ENCODE measurements at regions not wholly inside any gene's neighbourhood (a gene's known extent, or its start where the extent isn't known, plus 50 kb on each side); places are given as distances from the start of the nearest gene placed in this dataset.

DNA sequence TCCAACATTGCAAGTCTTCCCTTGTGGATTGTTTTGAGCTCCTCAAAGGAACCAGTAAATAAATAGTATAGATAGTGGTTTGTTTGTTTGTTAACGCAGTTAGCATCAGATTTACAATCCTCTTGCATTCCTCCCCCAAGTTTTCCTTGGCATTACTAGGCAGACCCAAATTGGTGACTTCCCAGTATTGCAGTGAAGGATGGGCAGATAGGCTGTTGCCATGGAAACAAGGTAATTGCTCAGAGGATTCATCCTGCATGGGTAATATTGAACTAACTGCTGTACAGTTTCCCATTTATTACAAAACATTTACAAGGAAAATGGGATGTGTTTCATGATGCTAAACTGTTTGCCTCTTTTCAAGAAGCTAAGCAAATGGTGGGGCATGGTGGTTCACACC is 477.2 kb downstream of the EPM2A start:
- no peak for DNase-seq (ENCODE audit: low spot score in 2 of 2)
- ATAC-seq = no peak
- no peak overlapping the region for H3K27ac Mint-ChIP-seq
- H3K36me3 Mint-ChIP-seq = no peaks in the 10 kb centered on the region
- no peaks in the 10 kb centered on the region for H3K9me3 Mint-ChIP-seq

DNA sequence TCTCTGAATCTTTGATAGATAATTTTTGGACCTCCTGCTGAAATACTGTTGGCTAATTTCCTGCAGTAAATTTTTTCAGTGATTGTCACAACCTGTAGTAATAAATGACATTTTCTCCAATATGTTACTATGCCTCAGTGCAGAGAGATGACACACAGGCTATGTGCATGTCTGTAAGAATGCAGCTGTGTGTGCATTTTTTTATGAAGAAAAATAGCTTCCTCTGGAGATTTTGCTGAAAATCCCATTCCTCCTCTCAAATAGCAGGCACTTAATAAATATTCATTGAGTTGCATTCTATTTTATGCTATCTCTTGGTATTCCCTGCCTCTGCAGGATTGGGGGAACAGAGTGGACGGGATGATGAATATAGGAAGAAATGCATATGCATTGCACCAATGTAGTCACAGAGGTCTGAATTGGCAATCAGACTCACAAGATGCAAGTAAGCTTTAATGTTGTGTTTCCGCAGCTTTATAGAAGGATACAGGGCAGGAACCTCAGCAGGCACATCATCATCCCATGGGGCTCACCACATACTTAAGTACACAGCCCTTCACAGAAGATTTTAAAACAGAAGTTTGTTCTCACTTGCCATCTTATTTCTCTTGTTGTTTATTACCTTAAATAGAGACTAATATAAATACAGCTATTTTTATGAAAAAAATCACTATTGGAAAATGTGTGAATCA is 474.7 kb downstream of the EPM2A start:
- no peak for DNase-seq (ENCODE audit: low spot score in 2 of 2)
- no peaks in the 10 kb centered on the region for H3K36me3 Mint-ChIP-seq
- H3K27ac Mint-ChIP-seq = no peak overlapping the region
- ATAC-seq = no peak
- no peaks in the 10 kb centered on the region for H3K9me3 Mint-ChIP-seq

DNA sequence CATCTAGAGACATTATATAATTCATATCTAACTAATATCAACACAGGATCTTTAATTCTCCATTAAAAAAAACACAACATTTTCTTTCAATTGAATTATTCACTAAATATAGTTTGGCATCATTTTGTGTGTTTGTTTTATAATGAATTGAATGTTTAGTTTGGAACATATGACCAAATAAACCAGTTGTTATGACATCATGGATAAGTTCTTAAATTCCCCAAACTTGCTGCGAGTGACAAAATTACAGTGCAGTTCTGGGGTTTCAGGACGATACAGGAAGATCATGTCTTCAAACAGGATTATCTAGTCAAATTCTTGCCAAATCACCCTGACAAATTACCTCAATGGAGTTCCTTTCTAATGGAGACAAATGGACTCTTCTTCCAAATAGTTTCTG is 473.6 kb downstream of the EPM2A start:
- ATAC-seq = no peak
- Mint-ChIP-seq H3K9me3 (no peaks in the 10 kb centered on the region), H3K36me3 (no peaks in the 10 kb centered on the region), H3K27ac (no peak overlapping the region)
- DNase-seq (ENCODE audit: low spot score in 2 of 2) = no peak

DNA sequence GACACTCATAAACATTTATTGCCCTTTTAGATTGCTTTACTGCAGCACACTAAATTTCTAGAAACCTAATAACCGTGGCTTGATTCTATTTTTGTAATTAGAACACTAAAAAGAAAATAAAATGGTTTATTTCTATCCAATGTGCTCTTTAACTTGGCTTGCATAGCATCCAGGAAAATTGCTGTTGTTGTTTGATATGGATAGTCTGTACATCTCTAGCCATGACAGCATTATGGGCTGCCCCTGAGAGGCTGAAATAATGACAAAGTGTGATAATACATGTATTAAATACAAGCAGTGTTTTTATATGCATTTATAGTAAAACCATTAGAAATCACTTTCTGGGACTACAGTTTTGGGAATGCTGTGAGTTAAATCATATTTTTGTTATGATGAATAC is 472.5 kb downstream of the EPM2A start:
- DNase-seq (ENCODE audit: low spot score in 2 of 2) = no peak

DNA sequence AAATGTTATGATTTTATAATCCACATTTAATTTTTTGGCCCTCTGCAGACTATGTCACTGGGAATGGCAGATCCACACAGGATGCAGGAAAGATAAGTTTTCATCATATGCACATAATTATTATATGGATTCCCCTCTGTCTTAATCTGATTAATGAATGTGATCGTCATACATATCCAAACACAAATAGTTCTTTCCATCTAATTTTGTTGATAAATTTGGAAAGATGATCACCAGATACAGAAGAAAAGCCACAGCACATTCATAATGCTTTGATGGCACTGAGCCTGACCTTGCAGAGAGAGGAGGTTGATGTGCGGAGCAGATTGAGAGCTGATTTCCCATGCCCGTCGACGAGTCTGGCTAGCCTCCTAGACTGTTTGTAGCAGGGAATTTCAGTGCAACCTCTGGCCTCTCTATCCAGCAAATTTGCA is 471.5 kb downstream of the EPM2A start:
- no peaks in the 10 kb centered on the region for H3K36me3 Mint-ChIP-seq
- ATAC-seq = no peak
- no peak for DNase-seq (ENCODE audit: low spot score in 2 of 2)
- H3K9me3 Mint-ChIP-seq = no peaks in the 10 kb centered on the region
- H3K27ac Mint-ChIP-seq = no peak overlapping the region

More for the DNA sequence above, 472.5 kb downstream of the EPM2A start:
- Mint-ChIP-seq H3K36me3 (no peaks in the 10 kb centered on the region), H3K9me3 (no peaks in the 10 kb centered on the region), H3K27ac (no peak overlapping the region)
- no peak for ATAC-seq

DNA sequence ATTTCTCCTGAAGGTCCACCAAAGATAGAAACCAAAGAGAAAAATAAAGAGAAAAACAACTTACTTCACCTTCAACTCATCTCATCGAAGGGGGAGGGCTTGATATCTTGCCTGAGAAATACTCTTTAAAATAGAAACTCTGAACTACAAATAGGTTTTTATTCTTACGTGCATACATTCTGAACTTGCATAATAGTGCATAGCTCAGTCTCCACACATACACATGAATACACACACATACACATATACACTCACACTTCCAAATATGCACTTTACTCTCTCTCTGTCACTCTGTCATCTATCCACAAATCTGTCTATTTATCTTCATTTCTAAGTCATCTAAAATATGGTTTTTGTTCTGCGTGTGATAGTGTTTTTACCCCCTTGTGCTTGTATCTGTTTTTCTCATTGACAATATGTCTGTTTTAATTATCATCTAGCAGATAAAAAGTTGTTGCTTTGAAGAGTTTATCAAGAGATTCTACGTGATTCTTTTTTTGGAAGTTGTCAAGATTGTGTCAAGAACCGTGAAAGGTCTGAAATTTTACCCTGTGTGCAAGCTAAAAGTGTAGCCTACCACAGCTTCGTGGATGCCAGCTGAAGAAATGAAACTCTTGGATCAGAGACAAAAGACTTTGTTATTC is 468.8 kb downstream of the EPM2A start:
- no peak overlapping the region for H3K27ac Mint-ChIP-seq

DNA sequence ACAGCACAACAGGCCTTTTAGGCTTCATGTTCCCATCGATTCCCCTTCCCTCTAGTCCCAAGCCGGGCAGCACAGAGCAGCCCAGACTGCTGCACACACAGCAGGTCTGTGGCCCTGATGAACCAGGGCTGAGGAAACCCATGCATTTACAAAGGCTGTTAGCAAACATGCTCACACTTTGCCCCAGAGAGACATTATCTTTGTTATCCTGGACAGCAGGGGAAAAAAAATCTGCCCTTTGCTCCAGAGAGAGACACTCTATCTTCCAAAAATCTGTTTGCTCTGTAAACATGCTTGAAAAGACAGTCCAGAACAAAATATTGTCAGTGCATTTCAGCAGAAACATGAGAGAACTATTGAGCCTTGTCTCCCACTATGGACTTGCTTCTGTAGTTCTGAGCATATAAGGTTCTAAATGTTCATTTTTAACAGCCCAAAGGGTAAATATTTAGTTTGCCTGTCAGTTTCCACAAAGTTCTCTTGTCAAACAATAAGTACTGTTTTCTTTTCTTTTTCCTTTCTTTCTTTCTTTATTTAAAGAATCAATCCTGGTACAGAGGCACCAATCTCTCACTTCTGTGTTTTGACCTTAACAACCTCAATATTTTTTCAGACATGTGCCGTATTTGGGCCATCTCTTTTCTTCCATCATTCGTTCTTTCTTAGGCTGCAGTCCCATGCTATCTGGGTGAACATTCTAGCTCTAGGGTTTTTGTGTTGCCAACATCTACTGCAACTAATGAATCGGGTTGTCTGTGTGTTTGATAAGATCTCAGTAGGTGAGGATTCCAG is 468.0 kb downstream of the EPM2A start:
- H3K27ac Mint-ChIP-seq = no peak overlapping the region

More for the DNA sequence above, 468.8 kb downstream of the EPM2A start:
- DNase-seq (ENCODE audit: low spot score in 2 of 2) = no peak
- ATAC-seq = no peak
- Mint-ChIP-seq H3K36me3 (no peaks in the 10 kb centered on the region), H3K9me3 (no peaks in the 10 kb centered on the region)

DNA sequence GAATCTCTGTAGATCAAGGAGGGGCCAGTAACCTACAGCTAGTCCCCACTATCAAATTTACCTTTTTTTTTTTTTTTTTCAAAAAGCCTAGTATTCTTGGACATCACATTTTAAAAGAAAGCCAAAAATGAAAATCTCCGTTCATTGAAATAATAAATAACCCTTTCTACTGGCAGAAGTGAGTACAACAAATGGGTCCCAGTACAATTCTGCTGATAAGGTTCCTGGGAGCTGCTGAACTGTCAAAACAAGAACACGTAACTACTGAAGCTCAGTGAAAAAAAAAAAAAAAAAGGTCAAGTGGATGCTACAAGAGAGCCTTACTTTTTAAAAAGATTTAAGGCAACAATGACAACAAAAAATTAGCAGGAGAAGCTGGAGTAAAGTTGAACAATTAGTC is 464.9 kb downstream of the EPM2A start:
- Mint-ChIP-seq H3K27ac (no peak overlapping the region), H3K9me3 (no peaks in the 10 kb centered on the region)

More for the DNA sequence above, 468.0 kb downstream of the EPM2A start:
- Mint-ChIP-seq H3K36me3 (no peaks in the 10 kb centered on the region), H3K9me3 (no peaks in the 10 kb centered on the region)
- DNase-seq (ENCODE audit: low spot score in 2 of 2) = no peak
- ATAC-seq = no peak

DNA sequence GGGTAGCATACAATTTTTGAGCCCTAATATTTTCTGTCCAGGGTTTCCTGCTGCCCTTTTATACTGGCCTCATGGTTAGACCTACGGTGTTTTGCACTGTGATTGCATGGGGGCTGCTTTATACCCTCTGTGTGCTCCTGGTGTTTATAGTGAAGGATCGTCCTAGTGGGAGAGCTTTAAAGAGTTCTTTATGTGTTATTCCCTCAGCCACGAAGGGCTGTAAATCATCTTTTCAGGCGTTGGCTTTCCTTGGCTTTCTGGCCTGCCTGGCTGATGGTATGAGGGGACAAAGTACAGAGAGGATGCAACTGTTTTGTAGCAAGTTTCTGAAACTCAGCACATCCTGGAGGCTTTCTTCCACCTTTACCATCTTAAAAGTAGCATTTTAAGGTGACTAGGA is 464.3 kb downstream of the EPM2A start:
- no peak overlapping the region for H3K27ac Mint-ChIP-seq
- no peak for ATAC-seq
- H3K36me3 Mint-ChIP-seq = no peaks in the 10 kb centered on the region
- no peaks in the 10 kb centered on the region for H3K9me3 Mint-ChIP-seq
- no peak for DNase-seq (ENCODE audit: low spot score in 2 of 2)

More for the DNA sequence above, 464.9 kb downstream of the EPM2A start:
- H3K36me3 Mint-ChIP-seq = no peaks in the 10 kb centered on the region
- DNase-seq (ENCODE audit: low spot score in 2 of 2) (no peak), ATAC-seq (no peak)

DNA sequence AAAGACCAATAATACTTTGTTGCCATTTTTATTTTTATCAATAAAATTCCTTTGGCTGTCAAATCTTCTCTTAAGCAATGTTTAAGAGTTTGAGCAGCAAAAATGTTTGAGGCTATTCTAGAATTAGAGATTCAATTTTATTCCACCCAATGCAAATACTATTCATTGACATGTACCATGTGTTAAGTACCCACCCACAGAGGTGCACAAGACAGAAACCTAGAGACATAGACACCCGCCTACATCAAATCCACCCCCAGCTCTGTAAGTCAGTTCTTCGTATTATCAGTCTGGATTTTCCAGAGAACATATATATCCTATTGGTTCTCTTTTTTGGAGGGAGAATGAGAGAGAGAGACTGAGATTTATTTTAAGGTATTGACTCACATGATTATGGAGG is 463.7 kb downstream of the EPM2A start:
- Mint-ChIP-seq H3K27ac (no peak overlapping the region), H3K36me3 (no peaks in the 10 kb centered on the region), H3K9me3 (no peaks in the 10 kb centered on the region)
- DNase-seq (ENCODE audit: low spot score in 2 of 2) (no peak), ATAC-seq (no peak)

DNA sequence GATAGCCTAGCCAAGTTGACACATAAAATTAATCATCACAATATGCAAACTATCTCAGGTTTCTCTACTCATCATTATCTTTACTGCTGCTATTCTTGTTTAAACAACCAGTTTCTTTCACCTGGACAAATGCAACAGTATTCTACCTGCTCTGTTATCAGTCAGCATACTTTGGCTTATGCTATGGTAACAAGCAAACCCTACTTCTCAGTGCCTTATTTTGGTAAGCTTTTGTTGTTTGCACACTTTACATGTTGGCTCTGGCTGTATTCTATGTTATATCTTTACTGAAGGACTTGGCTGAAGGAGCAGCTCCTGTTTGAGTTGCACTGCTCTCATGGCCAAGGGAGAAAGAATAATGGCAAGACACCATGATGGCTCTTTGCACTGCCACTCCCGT is 463.1 kb downstream of the EPM2A start:
- H3K27ac Mint-ChIP-seq = no peak overlapping the region
- no peaks in the 10 kb centered on the region for H3K36me3 Mint-ChIP-seq
- ATAC-seq = no peak
- no peak for DNase-seq (ENCODE audit: low spot score in 2 of 2)
- H3K9me3 Mint-ChIP-seq = no peaks in the 10 kb centered on the region

DNA sequence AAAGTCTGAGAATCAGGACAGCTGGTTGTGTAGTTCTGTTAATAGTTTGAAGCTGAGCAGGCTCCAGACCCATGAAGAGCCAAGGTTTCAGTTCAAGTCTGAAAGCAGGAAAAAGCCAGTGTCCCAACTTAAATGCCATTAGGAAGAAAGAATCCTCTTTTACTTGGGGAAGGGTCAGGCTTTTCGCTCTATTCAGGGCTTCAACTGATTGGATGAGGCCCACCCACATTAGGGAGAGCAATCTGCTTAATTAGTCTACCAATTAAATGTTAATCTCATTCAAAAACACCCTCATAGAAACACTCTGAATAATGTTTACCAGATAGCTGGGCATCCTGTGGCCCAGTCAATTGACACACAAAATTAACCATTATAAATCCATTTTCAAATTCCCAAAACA is 462.2 kb downstream of the EPM2A start:
- no peak overlapping the region for H3K27ac Mint-ChIP-seq
- DNase-seq (ENCODE audit: low spot score in 2 of 2) = no peak
- H3K9me3 Mint-ChIP-seq = no peaks in the 10 kb centered on the region
- no peaks in the 10 kb centered on the region for H3K36me3 Mint-ChIP-seq
- no peak for ATAC-seq

DNA sequence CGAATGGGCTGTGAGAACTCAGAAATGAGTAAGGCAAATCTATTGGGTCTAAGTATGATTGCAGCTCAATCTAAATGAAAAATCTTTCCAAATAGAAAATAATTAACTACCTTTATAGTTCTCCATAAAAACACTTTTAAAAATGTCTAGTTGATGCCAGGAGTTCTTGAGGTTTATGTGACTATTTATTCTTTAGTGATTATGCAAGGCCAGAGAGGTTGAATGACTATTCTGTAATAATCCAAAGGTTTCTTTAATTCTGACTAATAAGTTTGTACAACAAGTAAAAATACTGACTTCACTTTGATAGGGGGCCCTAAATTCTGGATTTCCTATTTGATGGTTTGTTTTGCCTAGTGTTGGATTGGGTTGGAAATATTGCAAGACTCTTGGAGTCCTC is 461.2 kb downstream of the EPM2A start:
- no peak overlapping the region for H3K27ac Mint-ChIP-seq
- H3K36me3 Mint-ChIP-seq = no peaks in the 10 kb centered on the region
- no peak for ATAC-seq
- no peaks in the 10 kb centered on the region for H3K9me3 Mint-ChIP-seq
- DNase-seq (ENCODE audit: low spot score in 2 of 2) = no peak

DNA sequence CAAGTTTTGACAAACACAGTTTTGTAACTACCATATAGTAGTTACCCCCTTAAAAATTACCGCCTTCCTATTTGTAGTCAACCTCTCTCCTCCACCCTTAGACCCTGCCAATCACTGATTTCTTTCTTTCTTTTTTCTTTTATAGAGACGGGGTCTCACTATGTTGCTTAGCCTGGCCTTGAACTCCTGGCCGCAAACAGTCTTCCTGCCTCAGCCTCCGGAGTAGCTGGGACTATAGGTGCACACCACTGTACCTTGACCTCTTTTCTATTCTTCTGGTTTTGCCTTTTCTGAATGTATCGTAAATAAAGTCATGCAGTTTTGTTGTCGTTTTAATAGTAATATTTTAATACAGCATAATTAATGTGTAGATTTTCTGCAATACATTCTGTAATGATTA is 460.3 kb downstream of the EPM2A start:
- Mint-ChIP-seq H3K36me3 (no peaks in the 10 kb centered on the region), H3K27ac (no peak overlapping the region), H3K9me3 (no peaks in the 10 kb centered on the region)
- DNase-seq (ENCODE audit: low spot score in 2 of 2) (no peak), ATAC-seq (no peak)

DNA sequence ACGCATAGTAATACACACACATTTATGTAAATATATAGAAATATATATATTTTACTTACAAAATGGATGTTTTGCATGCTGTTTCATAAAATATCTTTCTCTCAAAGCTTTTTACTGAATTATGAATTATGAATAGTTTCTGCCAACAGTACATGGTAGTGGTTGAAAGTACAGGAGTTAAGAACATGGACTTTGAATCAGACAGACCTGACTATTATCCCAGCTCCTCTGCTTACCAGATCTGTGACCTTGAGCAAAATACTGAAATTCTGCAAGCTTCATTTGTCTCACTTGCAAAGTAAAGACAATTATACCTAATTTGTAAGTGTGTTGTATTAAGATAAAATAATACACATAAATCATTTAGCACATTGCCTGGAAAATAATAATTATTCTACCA is 459.5 kb downstream of the EPM2A start:
- Mint-ChIP-seq H3K27ac (no peak overlapping the region), H3K9me3 (no peaks in the 10 kb centered on the region)
- no peak for ATAC-seq

DNA sequence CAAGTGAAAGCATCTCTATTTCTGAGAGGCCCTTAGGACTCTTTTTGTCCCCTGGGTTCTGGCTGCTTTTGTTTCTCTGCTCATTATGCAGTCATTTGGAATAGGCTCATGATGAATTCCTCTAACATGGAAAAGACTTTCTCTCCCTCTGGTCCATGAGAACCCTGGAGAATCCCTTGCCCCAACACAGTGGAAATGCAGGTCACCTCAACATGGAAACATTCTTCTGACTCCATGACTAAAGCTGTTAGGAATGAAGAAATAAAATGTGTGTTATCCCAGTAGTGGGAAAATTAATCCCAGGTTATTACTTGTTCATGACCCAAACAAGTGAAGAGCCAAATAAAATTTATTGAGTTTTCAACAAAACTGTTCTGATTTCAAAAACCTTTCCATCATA is 458.6 kb downstream of the EPM2A start:
- Mint-ChIP-seq H3K9me3 (no peaks in the 10 kb centered on the region), H3K36me3 (no peaks in the 10 kb centered on the region), H3K27ac (no peak overlapping the region)
- DNase-seq (ENCODE audit: low spot score in 2 of 2) (no peak), ATAC-seq (no peak)

More for the DNA sequence above, 459.5 kb downstream of the EPM2A start:
- no peak for DNase-seq (ENCODE audit: low spot score in 2 of 2)
- no peaks in the 10 kb centered on the region for H3K36me3 Mint-ChIP-seq

DNA sequence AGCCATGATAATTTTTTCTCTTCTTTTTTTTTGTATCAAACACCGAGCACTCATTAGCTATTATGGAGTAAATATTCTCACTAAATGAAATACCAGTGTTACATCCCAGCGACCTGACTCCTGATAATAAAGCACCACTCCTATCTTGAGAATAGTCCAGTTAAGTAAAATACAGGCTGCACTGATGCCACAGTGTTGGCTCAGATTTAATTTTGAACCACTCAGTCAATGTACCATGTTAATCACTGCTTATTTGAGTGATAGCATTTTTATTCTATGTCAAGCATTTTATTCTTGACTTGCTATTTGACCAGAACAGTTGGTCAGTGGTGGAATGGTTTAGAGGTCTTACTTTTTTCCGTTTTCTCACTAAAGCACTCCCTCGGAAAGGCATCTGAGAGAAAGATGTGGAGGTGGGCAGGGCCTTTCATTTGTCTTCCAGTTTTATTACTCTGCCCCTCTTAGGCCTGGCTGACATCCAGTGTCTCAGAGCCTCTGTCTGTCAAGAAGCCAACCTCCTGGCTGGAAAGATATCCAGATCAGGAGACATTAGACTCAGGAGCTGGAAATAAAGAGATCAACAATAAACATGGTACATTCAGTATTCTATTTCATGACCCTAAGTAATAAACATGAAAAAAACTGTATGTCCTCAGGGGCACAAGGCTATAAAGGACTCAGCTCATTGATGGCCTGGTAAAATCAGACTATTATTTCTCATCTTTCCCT is 457.8 kb downstream of the EPM2A start:
- no peaks in the 10 kb centered on the region for H3K36me3 Mint-ChIP-seq
- no peak for ATAC-seq
- H3K27ac Mint-ChIP-seq = no peak overlapping the region
- no peak for DNase-seq (ENCODE audit: low spot score in 2 of 2)
- H3K9me3 Mint-ChIP-seq = no peaks in the 10 kb centered on the region

Data from activated naive CD4-positive, alpha-beta T cell treated with anti-CD3 and anti-CD28 coated beads, Interleukin-2, amount 50 U/mL, for 72 hours (primary cell).